ENCODE measurements at regions not wholly inside any gene's neighbourhood (a gene's known extent, or its start where the extent isn't known, plus 50 kb on each side); places are given as distances from the start of the nearest gene placed in this dataset.
"Not testable (repeated sequence)": the region's sequence is repeated elsewhere in the genome, so short reads cannot be mapped to it uniquely, and the experiment has no call there.

DNA sequence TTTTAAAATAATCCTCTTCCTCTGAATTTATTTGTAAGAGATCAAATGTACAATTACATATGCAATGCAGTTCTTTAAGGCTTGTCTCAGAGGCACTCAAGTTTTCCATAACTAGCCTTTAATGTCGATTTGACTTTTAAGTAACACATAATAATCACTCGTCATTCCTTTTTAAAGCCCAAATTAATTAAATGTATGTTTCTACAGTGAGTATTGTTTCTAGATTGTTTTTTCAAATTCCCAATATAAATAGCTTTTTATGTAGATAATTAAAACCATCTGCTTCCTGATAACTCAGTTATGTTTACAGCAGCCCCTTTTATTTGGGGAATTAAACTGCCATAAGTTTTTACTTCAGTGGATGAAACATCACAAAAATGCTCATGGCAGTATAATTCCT lies 185.1 kb downstream of the ETNK1 start:
- DNase-seq (ENCODE audit: low spot score) = no peak

- no peak for DNase-seq (ENCODE audit: low spot score)
Measured at GRCh38 chr12:22812531-22812930, 187.6 kb downstream of the ETNK1 start.

DNA sequence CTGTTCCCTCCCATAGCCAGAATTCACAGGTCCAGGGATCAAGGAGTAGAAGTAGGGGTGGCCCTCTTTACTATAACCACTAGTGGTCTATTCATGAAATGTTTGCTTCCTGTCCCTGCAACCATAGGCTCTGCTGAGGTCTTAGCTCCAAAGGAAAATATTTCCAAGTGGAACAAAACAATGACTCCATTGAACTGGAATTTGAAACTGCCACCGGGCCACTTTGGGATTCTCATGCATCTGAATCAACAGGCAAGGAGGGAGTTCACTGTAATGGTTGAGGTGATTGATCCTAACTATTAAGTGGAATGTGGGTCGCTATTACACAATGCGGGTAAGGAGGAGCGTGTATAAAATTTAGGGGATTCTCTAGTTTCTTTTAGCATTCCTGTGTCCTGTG lies 197.0 kb downstream of the ETNK1 start:
- peak; percentile 16 for DNase-seq (ENCODE audit: low spot score)

GRCh38 chr12:22826026-22826425 lies 201.1 kb downstream of the ETNK1 start:
- no peak for DNase-seq (ENCODE audit: low spot score)

DNA sequence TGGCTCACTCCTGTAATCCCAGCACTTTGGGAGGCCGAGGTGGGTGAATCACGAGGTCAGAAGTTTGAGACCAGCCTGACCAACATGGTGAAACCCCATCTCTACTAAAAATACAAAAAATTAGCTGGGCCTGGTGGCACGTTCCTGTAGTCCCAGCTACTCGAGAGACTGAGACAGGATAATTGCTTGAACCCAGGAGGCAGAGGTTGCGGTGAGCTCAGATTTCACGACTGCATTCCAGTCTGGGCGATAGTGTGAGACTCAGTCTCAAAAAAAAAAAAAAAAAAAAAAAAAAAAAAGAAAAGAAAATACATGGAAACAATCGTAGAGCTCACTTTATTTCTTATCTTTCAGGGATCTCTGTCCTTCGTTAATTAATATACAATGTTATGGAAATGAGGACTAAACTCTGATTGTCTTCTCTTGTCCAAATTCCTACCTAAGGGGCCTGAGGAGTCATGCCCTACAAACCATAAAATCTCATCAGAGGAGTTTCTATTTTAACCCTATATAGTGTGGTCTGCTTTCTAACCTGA lies 201.5 kb downstream of the ETNK1 start:
- not testable (repeated sequence) for DNase-seq (ENCODE audit: low spot score)

DNA sequence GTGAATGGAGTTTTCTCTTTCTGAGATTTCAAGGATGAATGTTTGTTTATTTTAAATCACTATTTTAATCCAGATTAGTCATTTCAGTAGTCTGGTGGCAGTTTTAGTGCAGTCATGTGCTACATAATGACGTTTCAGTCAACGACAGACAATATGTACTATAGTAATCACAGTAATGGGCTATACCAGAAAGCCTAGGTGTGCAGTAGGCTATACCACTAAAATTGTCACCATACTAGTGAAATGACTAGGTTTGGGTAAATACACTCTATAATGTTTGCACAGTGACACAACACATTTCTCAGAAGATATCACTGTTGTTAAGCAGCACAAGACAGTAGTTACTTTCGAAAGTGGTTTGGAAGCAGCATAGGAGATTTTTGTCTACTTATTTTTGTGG lies 203.1 kb downstream of the ETNK1 start:
- DNase-seq (ENCODE audit: low spot score) = peak; percentile 7

- DNase-seq (ENCODE audit: low spot score) = no peak
Measured at GRCh38 chr12:22835431-22835830, 210.5 kb downstream of the ETNK1 start.

GRCh38 chr12:22850185-22850584 lies 225.2 kb downstream of the ETNK1 start:
- DNase-seq (ENCODE audit: low spot score) = no peak

- no peak for DNase-seq (ENCODE audit: low spot score)
Measured at GRCh38 chr12:22851532-22851931, 226.6 kb downstream of the ETNK1 start.

DNA sequence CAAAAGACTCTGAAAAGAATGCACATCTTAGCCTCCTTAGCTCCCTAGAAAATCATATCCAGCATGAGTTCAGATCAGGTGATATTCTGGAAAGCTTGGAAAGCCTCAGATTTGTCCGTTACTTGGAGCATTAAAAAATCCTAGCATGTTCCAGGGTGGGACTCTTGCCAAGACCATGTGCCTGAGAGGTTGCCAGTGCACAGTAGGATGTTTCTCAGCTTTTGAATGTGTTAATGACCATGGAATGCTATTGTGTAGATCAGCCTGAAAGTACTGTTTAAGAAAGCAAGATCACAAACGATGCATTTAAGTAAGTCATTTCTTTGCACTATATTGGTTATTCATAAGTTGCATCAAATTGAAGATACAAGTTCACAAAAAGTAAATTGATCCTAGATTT lies 230.5 kb downstream of the ETNK1 start:
- DNase-seq (ENCODE audit: low spot score) = no peak

- DNase-seq (ENCODE audit: low spot score) = peak; percentile 9
Measured at GRCh38 chr12:22856178-22856577, 231.2 kb downstream of the ETNK1 start.

GRCh38 chr12:22858849-22859570 lies 234.0 kb downstream of the ETNK1 start:
- peak; percentile 6 for DNase-seq (ENCODE audit: low spot score)

DNA sequence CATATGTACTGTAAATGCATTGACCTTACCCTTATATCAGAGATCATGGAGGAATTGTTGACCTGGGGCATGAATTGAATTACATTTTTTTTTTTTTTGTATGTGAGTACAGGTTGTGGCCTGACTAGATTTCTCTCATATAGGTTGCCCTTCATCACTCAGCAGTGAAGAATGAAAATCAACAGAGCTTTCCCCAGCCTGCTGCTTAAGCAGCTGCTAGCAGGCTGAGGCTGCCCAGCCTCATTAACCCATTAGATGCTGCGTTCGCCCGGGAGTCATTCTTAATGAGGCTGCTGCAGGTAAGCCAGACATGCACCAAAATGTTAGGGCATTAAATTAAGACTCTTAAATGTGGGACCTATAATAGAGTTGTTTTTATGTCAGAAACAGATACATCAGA lies 236.0 kb downstream of the ETNK1 start:
- no peak for DNase-seq (ENCODE audit: low spot score)

DNA sequence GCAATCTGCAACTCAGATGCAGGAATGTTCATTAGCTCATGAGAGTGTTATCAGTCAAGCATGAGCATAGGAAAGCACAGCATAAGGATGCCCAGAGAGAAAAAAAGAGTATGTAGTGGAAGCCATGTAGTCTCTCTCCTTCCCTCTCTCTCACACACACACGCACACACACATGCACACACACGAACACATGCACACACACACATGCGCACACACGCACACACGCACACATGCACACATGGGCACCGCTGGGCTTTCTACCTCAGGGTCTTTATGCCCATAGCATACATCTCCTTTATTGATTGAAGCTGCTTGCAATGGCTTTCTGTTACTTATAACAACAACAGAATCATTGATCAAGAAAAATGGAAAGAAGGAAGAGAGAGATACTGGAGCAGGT lies 240.9 kb downstream of the ETNK1 start:
- DNase-seq (ENCODE audit: low spot score) = no peak

GRCh38 chr12:22866406-22866805 lies 241.4 kb downstream of the ETNK1 start:
- DNase-seq (ENCODE audit: low spot score) = no peak

DNA sequence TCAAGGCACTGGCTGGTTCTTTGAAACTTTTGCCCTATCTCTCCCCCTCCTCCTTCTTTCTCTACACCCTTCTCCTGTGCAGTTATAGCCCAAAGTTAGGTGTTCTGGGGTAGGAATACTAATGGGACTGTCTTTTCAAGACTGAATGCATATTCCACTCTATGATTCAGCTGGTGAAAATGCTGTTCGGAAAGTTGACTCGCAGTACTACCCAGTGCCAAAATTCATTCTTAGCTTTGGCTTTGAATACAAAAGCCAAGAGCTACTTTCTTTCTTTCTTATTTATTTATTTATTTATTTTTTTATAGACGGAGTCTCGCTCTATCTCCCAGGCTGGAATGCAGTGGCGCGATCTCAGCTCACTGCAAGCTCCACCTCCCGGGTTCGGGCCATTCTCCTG lies 249.2 kb downstream of the ETNK1 start:
- DNase-seq (ENCODE audit: low spot score) = no peak

DNA sequence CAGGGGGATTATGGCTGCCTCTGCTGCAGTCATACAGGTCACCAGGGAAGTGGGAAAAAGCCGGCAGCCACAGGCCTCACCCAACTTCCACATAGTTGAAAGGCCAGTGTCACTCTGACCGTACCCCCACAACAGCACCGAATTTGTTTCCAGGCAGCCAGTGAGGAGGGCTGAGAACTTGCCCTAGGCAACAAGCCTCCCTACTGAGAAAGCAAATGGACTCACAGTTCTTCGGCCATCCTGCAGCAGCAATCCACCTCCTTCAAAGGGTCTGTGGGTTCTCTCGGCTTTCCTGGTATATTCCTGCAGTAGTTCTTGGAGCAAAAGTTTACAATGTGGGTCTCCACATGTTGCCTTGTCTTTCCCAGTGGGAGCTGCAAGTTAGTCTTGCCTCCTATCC lies 251.3 kb downstream of the ETNK1 start:
- no peak for DNase-seq (ENCODE audit: low spot score)

DNA sequence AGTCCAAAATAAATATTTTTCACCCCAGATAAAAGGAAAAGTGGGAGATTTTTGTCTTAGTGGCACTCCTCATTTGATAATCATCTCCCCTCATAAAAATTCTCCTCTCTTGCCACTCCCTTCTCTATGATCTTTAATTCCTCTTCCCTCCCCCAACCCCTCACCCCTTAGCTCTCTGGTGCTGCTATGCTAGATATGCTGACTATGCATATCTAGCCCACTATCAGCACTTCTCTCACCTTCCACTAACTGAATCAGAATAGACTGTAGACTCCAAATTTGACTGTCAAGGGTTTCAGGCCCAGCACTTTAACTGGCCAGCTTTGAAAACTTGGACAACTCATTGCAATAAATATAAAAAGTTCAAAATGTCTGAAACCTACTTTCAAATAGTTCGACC lies 254.2 kb downstream of the ETNK1 start:
- DNase-seq (ENCODE audit: low spot score) = no peak

- DNase-seq (ENCODE audit: low spot score) = no peak
Measured at GRCh38 chr12:22880331-22880730, 255.4 kb downstream of the ETNK1 start.

DNA sequence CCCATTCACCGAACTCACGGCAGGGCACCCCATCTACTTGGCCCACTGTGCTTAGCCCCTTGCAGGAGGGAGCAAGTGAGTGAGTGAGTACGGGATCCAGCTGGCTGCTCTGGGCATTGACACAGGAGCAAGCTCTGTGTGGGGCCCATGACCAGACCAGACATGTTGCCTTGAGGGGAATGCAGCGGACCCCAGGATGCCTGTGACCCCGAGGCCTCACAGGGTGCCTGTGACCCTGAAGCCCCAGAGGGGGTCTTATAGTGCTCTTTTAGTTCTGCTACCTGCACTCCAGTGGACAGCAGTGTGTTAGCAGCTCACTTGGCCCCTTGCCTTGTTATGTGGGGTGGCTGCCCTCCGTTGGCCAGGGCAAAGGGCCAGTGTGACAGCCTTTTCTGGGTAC lies 255.8 kb downstream of the ETNK1 start:
- DNase-seq (ENCODE audit: low spot score) = no peak

DNA sequence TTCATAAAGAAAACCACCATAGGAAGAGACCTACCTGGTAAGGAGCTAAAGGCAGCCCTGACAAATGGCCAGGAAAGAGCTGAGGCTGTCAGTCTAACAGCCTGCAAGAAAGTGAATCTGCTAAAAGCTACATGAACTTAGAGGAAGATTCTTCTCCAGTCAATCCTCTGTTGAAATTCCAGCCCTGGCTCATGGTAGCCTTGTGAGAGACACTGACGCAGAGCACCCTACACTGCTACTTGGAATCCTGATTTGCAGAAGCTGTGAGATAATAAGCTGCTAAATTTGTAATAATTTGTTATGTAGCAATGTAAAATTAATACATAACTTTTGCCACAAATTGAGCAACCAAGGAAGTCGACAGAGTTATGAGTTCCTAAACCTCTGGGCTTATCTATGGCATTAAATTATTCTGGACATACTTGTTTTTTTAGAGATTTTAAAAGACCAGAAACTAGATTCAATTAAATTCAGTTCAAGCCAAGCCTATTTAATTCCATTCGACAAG lies 257.0 kb downstream of the ETNK1 start:
- no peak for DNase-seq (ENCODE audit: low spot score)

DNA sequence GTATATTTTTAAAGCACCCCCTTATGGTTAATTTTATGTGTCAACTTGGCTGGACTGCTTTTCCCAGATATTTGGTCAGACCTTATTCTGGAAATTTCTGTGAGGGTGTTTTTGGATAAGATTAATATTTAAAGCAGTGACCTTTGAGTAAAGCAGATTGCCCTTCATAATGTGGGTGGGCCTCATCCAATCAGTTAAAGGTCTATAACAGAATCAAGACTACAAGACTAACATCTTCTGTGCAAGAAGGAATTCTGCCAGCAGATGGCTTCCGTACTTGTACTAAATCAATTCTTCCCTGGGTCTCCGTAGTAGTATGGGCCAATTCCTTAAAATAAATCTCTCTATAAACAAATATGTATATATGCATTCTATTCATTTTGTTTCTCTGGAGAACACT lies 257.6 kb downstream of the ETNK1 start:
- no peak for DNase-seq (ENCODE audit: low spot score)

DNA sequence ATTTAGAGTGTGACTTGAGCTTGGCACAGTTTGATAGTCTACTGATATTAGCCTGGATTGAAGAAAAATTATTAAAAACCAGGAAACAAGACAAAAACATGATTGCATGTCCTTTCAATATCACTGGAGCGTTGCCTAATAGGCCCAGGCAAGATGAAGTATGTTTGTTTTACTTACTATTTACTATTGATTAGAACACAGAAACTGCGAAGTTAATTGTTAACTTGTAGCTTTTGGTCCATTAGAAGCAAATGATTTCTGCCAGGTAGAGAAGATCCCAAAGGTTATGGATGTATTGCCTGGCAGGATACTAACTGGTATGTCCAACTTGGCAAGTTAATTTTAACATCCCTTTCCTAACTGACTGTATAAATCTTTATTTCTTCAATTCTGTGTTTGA lies 268.9 kb downstream of the ETNK1 start:
- DNase-seq (ENCODE audit: low spot score) = no peak

- no peak for DNase-seq (ENCODE audit: low spot score)
Measured at GRCh38 chr12:22899184-22899583, 274.2 kb downstream of the ETNK1 start.
